ENCODE measurements at regions not wholly inside any gene's neighbourhood (a gene's known extent, or its start where the extent isn't known, plus 50 kb on each side); places are given as distances from the start of the nearest gene placed in this dataset.

GRCh38 chr9:89657295-89657694 is 52.5 kb downstream of the GADD45G start (continued):
- TF ChIP-seq ZBTB33 (IDR thresholded peaks at IDR 0.05; ENCODE audit: extremely low read depth, insufficient replicate concordance, low read length) (no peak), ZNF274 (IDR thresholded peaks at IDR 0.05; ENCODE audit: low read depth, low read length) (no peak), FOSL1 (IDR thresholded peaks at IDR 0.05; ENCODE audit: low read depth) (no peak), ZFX (IDR thresholded peaks at IDR 0.05) (no peak), EZH2phosphoT487 (IDR thresholded peaks at IDR 0.05; ENCODE audit: borderline replicate concordance) (no peak), EZH2 (IDR thresholded peaks at IDR 0.05) (no peak)

- Histone ChIP-seq H3K4me3 (replicated peaks in 1 of 2; ENCODE audit: low read depth in 1 of 2, low read length in 2 of 2) (no peak overlapping the region), H3K9me3 (ENCODE audit: control insufficient read depth in 1 of 2, insufficient read depth in 1 of 2, low read depth in 1 of 2, low read length in 2 of 2) (no peaks in the 10 kb centered on the region), H3K4me2 (ENCODE audit: low read length) (no peak overlapping the region), H4K20me1 (ENCODE audit: insufficient read depth) (no peaks in the 10 kb centered on the region), H3K36me3 (ENCODE audit: control insufficient read depth in 1 of 2, insufficient read depth in 2 of 2, low read length in 2 of 2) (no peaks in the 10 kb centered on the region), H2AFZ (ENCODE audit: low read depth, low read length, poor library complexity, severe bottlenecking) (no peak overlapping the region), H3K27me3 (ENCODE audit: insufficient read depth, low read length) (peaks cover 4% of the 10 kb centered on the region; the same call in 1 of the 2 replicates), H3K9ac (ENCODE audit: low read length) (no peak overlapping the region), H3K79me2 (ENCODE audit: insufficient read depth, low read length) (no peaks in the 10 kb centered on the region), H3K9me2 (ENCODE audit: insufficient read depth) (no peaks in the 10 kb centered on the region), H3K27ac (ENCODE audit: low read depth, low read length) (no peak overlapping the region), H3K4me1 (ENCODE audit: control insufficient read depth in 1 of 2, insufficient read depth in 2 of 2, low read length in 2 of 2) (peaks cover 4 to 8% of the 10 kb centered on the region in 2 experiments; a peak in 2 of 4 replicates)
- ChIA-PET POLR2A (no interaction called here), CTCF (no interaction called here), RAD21 (ENCODE audit: low non-redundant PET in 1 of 2, low total read pairs in 2 of 2, uncharacterized antibody in 2 of 2, unreplicated experiment in 2 of 2) (no interaction called here)
- intact Hi-C loops (cut with micrococcal nuclease): no loop called here
- no TSS peak for BruUV-seq (replicated peaks)
- TF ChIP-seq ZNF274 (IDR thresholded peaks at IDR 0.05; ENCODE audit: low read depth, low read length): no peak
- TF ChIP-seq RAD21 (IDR thresholded peaks at IDR 0.05; ENCODE audit: low read depth): no peak
- TF ChIP-seq, protein P1, sequence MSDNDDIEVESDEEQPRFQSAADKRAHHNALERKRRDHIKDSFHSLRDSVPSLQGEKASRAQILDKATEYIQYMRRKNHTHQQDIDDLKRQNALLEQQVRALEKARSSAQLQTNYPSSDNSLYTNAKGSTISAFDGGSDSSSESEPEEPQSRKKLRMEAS (IDR thresholded peaks at IDR 0.05): no peak
- no peak for DNase-seq (ENCODE audit: low read depth, low spot score)
- ATAC-seq: no peak
Measured at GRCh38 chr9:89657765-89658164, 53.0 kb downstream of the GADD45G start.
